ENCODE measurements at regions not wholly inside any gene's neighbourhood (a gene's known extent, or its start where the extent isn't known, plus 50 kb on each side); places are given as distances from the start of the nearest gene placed in this dataset.

GRCh38 chr6:159107451-159108260, 61.5 kb upstream of the FNDC1 start:
- no peak for TF ChIP-seq EZH2phosphoT487 (IDR thresholded peaks at IDR 0.05; ENCODE audit: insufficient read depth, low read depth)
- TF ChIP-seq EZH2 (IDR thresholded peaks at IDR 0.05; ENCODE audit: insufficient read depth, poor library complexity, severe bottlenecking), result no peak
